ENCODE measurements at regions not wholly inside any gene's neighbourhood (a gene's known extent, or its start where the extent isn't known, plus 50 kb on each side); places are given as distances from the start of the nearest gene placed in this dataset.
A peak's percentile ranks its signal among the peaks of the same experiment; 100 is the strongest.

DNA sequence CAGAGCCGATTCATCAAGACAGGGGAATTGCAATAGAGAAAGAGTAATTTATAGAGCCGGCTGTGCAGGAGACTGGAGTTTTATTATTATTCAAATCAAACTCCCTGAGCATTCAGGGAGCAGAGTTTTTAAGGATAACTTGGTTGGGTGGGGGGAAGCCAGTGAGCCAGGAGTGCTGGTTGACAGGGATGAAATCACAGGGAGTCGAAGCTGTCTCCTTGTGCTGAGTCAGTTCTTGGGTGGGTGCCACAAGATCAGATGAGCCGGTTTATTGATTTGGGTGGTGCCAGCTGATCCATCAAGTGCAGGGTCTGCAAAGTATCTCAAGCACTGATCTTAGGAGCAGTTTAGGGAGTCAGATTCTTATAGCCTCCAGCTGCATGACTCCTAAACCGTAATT, 95.4 kb upstream of the CCDC80 start:
- Histone ChIP-seq H3K9me2 (replicated peaks; ENCODE audit: insufficient read depth, low read length) (no peaks in the 10 kb centered on the region), H3K79me2 (ENCODE audit: insufficient read depth, low read length) (no peaks in the 10 kb centered on the region), H2AFZ (ENCODE audit: low read depth, low read length, severe bottlenecking) (no peak overlapping the region), H3K36me3 (ENCODE audit: low read length) (no peaks in the 10 kb centered on the region), H3K9me3 (ENCODE audit: insufficient read depth, low read length) (no peaks in the 10 kb centered on the region), H3K4me3 (ENCODE audit: insufficient read depth, low read length, poor library complexity, severe bottlenecking) (no peak overlapping the region), H3F3A (ENCODE audit: insufficient read depth) (no peaks in the 10 kb centered on the region), H3K9ac (ENCODE audit: low read length) (no peak overlapping the region), H4K20me1 (ENCODE audit: low read depth, low read length) (no peaks in the 10 kb centered on the region), H3K27ac (ENCODE audit: low read depth, low read length) (no peak overlapping the region), H3K27me3 (ENCODE audit: low read length) (no peaks in the 10 kb centered on the region), H3K4me2 (ENCODE audit: low read depth, low read length, poor library complexity, severe bottlenecking) (no peak overlapping the region)
- no peak for TF ChIP-seq EZH2phosphoT487 (conservative IDR thresholded peaks at IDR 0.05; ENCODE audit: low read length)
- TF ChIP-seq, protein P1, sequence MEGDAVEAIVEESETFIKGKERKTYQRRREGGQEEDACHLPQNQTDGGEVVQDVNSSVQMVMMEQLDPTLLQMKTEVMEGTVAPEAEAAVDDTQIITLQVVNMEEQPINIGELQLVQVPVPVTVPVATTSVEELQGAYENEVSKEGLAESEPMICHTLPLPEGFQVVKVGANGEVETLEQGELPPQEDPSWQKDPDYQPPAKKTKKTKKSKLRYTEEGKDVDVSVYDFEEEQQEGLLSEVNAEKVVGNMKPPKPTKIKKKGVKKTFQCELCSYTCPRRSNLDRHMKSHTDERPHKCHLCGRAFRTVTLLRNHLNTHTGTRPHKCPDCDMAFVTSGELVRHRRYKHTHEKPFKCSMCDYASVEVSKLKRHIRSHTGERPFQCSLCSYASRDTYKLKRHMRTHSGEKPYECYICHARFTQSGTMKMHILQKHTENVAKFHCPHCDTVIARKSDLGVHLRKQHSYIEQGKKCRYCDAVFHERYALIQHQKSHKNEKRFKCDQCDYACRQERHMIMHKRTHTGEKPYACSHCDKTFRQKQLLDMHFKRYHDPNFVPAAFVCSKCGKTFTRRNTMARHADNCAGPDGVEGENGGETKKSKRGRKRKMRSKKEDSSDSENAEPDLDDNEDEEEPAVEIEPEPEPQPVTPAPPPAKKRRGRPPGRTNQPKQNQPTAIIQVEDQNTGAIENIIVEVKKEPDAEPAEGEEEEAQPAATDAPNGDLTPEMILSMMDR (IDR thresholded peaks at IDR 0.05; ENCODE audit: insufficient read depth, low read length, poor library complexity, severe bottlenecking): no peak

DNA sequence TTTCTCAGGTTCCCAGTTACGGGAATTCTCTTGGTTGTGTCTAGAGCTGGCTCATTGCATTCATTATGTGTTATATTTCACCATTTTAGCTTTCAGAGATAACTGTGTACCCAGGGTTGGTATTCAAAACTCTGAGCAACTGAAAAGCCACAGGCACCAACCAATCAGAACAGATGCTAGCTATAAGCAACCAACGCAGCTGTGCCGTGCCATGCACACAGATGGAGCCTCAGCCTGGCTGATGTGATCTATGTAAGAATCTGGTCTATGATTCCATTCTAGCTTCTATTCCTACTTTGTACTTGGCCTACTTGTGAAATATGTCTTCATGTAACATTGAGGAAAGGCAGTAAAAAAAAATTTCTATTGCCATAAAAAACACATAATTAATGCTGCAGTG, 95.0 kb upstream of the CCDC80 start:
- no peaks in the 10 kb centered on the region for H3F3A ChIP-seq (ENCODE audit: insufficient read depth)
- H4K20me1 ChIP-seq (ENCODE audit: low read depth, low read length): no peaks in the 10 kb centered on the region
- H3K9ac ChIP-seq (ENCODE audit: low read length): no peak overlapping the region
- H3K4me2 ChIP-seq (ENCODE audit: low read depth, low read length, poor library complexity, severe bottlenecking): no peak overlapping the region
- no peaks in the 10 kb centered on the region for H3K9me3 ChIP-seq (ENCODE audit: insufficient read depth, low read length)
- H3K36me3 ChIP-seq (ENCODE audit: low read length): no peaks in the 10 kb centered on the region
- H3K27ac ChIP-seq (ENCODE audit: low read depth, low read length): no peak overlapping the region
- no peak overlapping the region for H2AFZ ChIP-seq (ENCODE audit: low read depth, low read length, severe bottlenecking)
- TF ChIP-seq EZH2phosphoT487 (conservative IDR thresholded peaks at IDR 0.05; ENCODE audit: low read length): no peak
- TF ChIP-seq, protein P1 (IDR thresholded peaks at IDR 0.05; ENCODE audit: insufficient read depth, low read length, poor library complexity, severe bottlenecking): no peak
- H3K4me3 ChIP-seq (ENCODE audit: insufficient read depth, low read length, poor library complexity, severe bottlenecking): no peak overlapping the region
- no peaks in the 10 kb centered on the region for H3K9me2 ChIP-seq (replicated peaks; ENCODE audit: insufficient read depth, low read length)
- H3K79me2 ChIP-seq (ENCODE audit: insufficient read depth, low read length): no peaks in the 10 kb centered on the region
- H3K27me3 ChIP-seq (ENCODE audit: low read length): no peaks in the 10 kb centered on the region

DNA sequence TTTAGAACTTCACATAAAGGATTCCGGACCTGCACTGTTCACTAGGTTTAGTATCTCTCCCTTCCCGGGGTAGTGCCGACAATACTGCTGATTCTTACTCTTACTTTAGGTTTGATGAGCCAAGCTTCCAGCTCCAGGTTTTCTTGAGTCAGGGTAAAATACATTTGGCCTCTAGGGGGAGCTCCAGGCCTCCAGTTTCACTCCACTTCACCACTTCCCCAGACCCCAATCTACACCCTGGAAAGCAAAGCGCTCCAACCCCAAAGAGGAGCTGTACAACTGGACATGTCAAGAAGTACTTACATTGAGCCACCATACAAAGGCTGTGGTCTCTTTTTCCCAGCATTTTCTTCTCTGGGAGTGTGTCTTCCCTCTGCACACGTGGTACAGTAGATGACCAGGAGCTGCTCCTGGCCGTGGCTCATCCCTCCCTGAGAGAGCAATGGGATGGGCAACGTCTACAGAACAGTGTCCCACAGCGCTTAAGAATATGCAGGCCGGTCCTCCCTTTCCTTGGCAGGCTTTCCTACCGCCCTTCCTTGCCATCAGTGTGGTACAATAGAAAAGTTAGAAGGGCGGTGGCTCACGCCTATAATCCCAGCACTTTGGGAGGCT, 93.9 kb upstream of the CCDC80 start:
- Histone ChIP-seq H3K9me3 (ENCODE audit: insufficient read depth, low read length) (no peaks in the 10 kb centered on the region), H4K20me1 (ENCODE audit: low read depth, low read length) (no peaks in the 10 kb centered on the region), H3K36me3 (ENCODE audit: low read length) (no peaks in the 10 kb centered on the region), H3K79me2 (ENCODE audit: insufficient read depth, low read length) (no peaks in the 10 kb centered on the region), H3F3A (ENCODE audit: insufficient read depth) (no peaks in the 10 kb centered on the region), H3K4me2 (ENCODE audit: low read depth, low read length, poor library complexity, severe bottlenecking) (peak overlapping the region; percentile 27), H3K9me2 (replicated peaks; ENCODE audit: insufficient read depth, low read length) (no peaks in the 10 kb centered on the region), H2AFZ (ENCODE audit: low read depth, low read length, severe bottlenecking) (peak overlapping the region; percentile 39), H3K27me3 (ENCODE audit: low read length) (no peaks in the 10 kb centered on the region), H3K4me3 (ENCODE audit: insufficient read depth, low read length, poor library complexity, severe bottlenecking) (no peak overlapping the region), H3K9ac (ENCODE audit: low read length) (no peak overlapping the region), H3K27ac (ENCODE audit: low read depth, low read length) (no peak overlapping the region)
- TF ChIP-seq EZH2phosphoT487 (conservative IDR thresholded peaks at IDR 0.05; ENCODE audit: low read length): no peak
- TF ChIP-seq, protein P1 (IDR thresholded peaks at IDR 0.05; ENCODE audit: insufficient read depth, low read length, poor library complexity, severe bottlenecking): peak; percentile 62

Data from SU-DHL-6 (cell line).